ENCODE measurements at regions not wholly inside any gene's neighbourhood (a gene's known extent, or its start where the extent isn't known, plus 50 kb on each side); places are given as distances from the start of the nearest gene placed in this dataset.

DNA sequence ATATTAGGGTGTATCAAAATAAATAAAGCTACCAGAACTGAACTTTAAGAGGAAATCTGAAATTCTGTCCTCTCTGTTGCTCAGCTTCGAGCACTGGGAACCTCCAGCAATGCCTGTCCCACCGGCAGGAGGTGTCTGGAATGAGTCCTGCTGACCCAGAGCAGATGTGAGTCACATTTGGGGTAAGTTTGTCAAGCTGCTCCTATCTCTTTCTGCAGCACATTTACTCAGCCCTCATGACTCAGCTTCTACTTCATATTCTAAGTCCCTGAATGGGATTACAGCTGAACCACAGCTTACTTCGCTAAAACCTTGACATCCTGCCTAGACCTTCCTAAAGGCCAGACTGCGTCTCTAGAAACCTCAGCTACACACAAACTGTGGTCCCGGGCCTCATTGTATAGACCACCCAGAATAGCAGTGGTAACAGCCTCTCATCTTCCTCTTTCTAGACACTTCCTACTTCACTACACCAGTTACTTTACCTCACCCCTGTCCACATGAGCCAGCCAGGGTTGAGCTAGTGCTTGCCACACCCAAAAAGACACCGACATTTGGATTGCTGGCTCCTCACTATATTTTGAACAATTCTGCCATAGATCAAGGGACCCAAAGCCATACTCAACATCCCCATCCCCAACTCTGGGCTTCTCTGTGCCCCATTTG, 109.6 kb upstream of the TMCO5A start:
- TF ChIP-seq, protein P1, sequence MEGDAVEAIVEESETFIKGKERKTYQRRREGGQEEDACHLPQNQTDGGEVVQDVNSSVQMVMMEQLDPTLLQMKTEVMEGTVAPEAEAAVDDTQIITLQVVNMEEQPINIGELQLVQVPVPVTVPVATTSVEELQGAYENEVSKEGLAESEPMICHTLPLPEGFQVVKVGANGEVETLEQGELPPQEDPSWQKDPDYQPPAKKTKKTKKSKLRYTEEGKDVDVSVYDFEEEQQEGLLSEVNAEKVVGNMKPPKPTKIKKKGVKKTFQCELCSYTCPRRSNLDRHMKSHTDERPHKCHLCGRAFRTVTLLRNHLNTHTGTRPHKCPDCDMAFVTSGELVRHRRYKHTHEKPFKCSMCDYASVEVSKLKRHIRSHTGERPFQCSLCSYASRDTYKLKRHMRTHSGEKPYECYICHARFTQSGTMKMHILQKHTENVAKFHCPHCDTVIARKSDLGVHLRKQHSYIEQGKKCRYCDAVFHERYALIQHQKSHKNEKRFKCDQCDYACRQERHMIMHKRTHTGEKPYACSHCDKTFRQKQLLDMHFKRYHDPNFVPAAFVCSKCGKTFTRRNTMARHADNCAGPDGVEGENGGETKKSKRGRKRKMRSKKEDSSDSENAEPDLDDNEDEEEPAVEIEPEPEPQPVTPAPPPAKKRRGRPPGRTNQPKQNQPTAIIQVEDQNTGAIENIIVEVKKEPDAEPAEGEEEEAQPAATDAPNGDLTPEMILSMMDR (conservative IDR thresholded peaks at IDR 0.05): no peak
- H3K27ac ChIP-seq: no peak overlapping the region

DNA sequence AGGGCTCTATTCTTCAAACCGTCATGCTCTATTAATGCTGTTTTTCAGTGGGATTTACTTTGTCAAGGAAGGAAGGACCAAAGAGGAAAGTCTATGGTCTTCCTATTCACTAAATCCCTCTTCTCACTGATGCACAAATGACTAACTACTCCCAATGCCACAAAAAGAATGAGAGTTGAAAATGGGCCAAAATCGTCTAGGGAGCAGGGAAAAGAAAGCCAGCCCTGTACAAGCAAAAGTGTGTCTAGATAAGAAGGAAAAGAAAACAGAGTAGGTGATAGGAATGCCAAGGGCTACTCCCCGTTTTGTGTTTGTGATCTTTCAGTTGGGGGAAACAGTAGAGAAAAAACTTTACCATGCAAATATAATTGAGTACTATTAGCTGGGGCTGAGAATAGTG, 97.2 kb upstream of the TMCO5A start:
- TF ChIP-seq, protein P1 (conservative IDR thresholded peaks at IDR 0.05): no peak
- no peak overlapping the region for H3K27ac ChIP-seq

DNA sequence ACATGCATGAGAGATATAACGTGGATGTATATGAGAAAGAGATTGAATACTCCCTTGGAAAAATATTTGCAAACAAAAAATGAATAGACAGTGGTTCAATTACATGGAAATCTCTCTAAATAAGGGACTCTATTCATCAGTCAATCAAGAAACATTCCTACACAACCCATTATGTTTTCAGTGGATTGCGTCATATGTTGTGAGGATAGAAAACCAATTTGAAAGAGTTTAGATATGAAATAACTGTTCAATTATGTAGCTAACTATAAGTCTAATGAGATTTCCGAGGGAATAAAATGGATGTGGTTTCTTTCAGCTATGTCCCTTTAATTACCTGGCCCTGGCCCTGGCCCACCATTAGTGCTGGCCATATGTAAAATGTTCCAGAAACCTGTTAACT, 86.7 kb upstream of the TMCO5A start:
- TF ChIP-seq, protein P1 (conservative IDR thresholded peaks at IDR 0.05): no peak
- no peak overlapping the region for H3K27ac ChIP-seq

DNA sequence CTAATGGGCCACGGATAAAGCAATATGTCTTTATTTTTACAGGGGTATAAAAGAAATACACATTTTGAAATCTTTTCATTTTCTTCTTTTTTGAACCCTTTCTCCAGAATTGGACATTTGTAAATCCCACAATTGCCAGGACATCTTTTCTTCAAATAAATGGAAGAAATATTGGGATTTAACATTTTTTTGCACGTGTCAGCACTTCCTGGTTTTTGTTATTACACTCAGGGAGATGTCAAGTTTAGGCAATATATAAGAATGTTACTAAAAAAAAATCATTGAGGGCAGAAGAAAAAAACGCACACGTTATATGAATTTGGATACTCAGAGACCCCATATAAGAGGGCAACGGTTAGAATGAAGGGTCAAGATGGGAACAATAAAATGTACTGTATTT, 78.3 kb upstream of the TMCO5A start:
- no peak overlapping the region for H3K27ac ChIP-seq

DNA sequence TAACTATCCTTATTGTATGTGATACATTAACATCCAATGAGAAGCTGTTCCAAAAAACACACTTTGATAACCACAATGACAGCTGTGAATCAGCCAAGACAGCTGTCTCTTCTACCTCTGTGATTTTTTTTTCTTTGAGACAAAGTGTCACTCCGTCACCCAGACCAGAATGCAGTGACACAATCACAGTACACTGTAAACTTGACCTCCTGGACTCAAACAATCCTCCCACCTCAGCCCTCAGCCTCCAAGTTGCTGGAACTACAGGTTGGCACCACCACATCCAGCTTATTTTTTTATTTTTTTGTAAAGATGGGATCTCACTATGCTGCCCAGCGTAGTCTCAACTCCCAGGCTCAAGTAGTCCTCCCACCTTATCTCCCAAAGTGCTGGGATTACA, 73.5 kb upstream of the TMCO5A start:
- H3K27ac ChIP-seq: no peak overlapping the region
- TF ChIP-seq, protein P1 (conservative IDR thresholded peaks at IDR 0.05): no peak

More for the DNA sequence above, 78.3 kb upstream of the TMCO5A start:
- TF ChIP-seq, protein P1 (conservative IDR thresholded peaks at IDR 0.05): no peak

DNA sequence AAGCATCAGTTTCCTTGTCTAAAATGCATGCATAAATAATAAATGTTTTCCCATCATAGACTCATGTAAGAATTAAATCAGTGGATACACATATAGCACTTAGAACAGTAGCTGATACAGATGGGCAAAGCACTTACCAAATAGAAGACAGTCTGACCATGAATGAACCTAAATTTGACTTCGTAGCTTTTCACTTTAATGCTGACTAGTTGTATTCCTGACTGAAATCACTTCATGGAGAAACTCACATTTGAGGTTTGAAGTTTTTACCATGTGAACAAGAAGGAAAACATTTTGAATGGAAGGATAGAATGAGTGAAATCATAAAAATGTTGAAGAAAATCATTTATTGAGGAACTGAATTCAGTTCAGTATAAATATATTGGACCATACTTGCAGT, 68.8 kb upstream of the TMCO5A start:
- no peak overlapping the region for H3K27ac ChIP-seq
- TF ChIP-seq, protein P1 (conservative IDR thresholded peaks at IDR 0.05): no peak

DNA sequence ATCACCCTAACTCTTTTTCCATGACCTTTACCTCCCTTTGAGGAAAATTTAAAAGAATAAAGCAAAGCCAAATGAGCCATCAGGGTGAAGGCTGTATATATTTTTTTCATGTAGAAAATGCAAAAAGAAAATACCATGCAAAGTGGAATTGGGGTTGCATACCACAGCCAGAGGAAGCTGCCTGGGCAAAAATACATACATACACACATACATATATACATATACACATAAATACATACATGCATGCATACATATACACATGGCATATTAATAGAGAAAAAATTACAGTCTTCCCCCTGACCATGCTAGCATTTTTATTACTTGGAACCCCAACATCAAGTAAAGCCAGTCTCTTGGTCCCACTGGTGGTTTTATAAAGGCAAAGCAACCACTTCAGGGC, 63.7 kb upstream of the TMCO5A start:
- TF ChIP-seq, protein P1 (conservative IDR thresholded peaks at IDR 0.05): no peak
- H3K27ac ChIP-seq: no peak overlapping the region

Measured in VCaP (cell line).